A673 (cell line): ENCODE measurements at regions not wholly inside any gene's neighbourhood (a gene's known extent, or its start where the extent isn't known, plus 50 kb on each side); places are given as distances from the start of the nearest gene placed in this dataset.

Source experiments
- BruUV-seq: library from RNA; stranded (reverse); fragments of 400-500 nt; replicated peaks from 2 replicates; lab custom pipeline; 2021; lab: Mats Ljungman, UMichigan
- CTCF ChIA-PET: fragments of 300-600 bp; sonication (Branson Sonifier 250); formaldehyde crosslinking; loops from one replicate; lab custom pipeline; 2022; ENCODE audit warnings: antibody characterized with exemption; lab: Charles Lee
- POLR2A ChIA-PET: fragments of 300-600 bp; sonication (Branson Sonifier 250); formaldehyde crosslinking; loops from one replicate; lab custom pipeline; 2022; ENCODE audit warnings: antibody characterized with exemption; ENCODE audit not compliant: low non-redundant PET; lab: Charles Lee
- DNase-seq: peaks from one replicate; pipeline ENCODE4 v3.0.0-alpha.2; 2015; ENCODE audit warnings: low spot score
- H3K27ac ChIP-seq: fragments of 200-600 bp; sonication (generic); 2 replicates; pipeline ENCODE4 v1.5.1; 2016; ENCODE audit warnings: mixed run types, low read depth, mild to moderate bottlenecking, mixed read lengths, antibody characterized with exemption, low read length; ENCODE audit not compliant: poor library complexity, severe bottlenecking
- H3K27me3 ChIP-seq: fragments of 200-600 bp; sonication (generic); replicated peaks from 2 replicates; pipeline ENCODE4 v1.6.1; 2017; ENCODE audit warnings: mixed run types, low read depth, mild to moderate bottlenecking, mixed read lengths, antibody characterized with exemption, low read length; ENCODE audit not compliant: insufficient read depth, poor library complexity
- H3K36me3 ChIP-seq: fragments of 200-600 bp; sonication (generic); 2 replicates; pipeline ENCODE4 v1.6.1; 2016; ENCODE audit warnings: mixed run types, mild to moderate bottlenecking, mixed read lengths, antibody characterized with exemption, low read length; ENCODE audit not compliant: insufficient read depth, poor library complexity, severe bottlenecking
- H3K4me1 ChIP-seq: fragments of 200-600 bp; sonication (generic); 2 replicates; pipeline ENCODE4 v1.6.1; 2017; ENCODE audit warnings: mixed run types, mild to moderate bottlenecking, mixed read lengths, antibody characterized with exemption, low read length; ENCODE audit not compliant: insufficient read depth, poor library complexity, severe bottlenecking
- H3K4me3 ChIP-seq: fragments of 200-600 bp; sonication (generic); 2 replicates; pipeline ENCODE4 v1.5.1; 2016; ENCODE audit warnings: low read depth, mixed run types, mild to moderate bottlenecking, mixed read lengths, low read length; ENCODE audit not compliant: poor library complexity, severe bottlenecking
- H3K9me3 ChIP-seq: fragments of 200-600 bp; sonication (generic); 2 replicates; pipeline ENCODE4 v1.6.1; 2016; ENCODE audit warnings: mixed run types, low read depth, mild to moderate bottlenecking, mixed read lengths, antibody characterized with exemption, low read length; ENCODE audit not compliant: poor library complexity, severe bottlenecking
- EZH2 ChIP-seq: fragments of 200-600 bp; sonication (generic); IDR thresholded peaks from 2 replicates; pipeline ENCODE4 v1.6.1; 2017; ENCODE audit warnings: borderline replicate concordance, low read depth, mild to moderate bottlenecking, mixed read lengths, antibody characterized with exemption, low read length; ENCODE audit not compliant: poor library complexity, severe bottlenecking
- intact Hi-C: fragments of 100-400 bp; cut with micrococcal nuclease; formaldehyde crosslinking; loops from one replicate; pipeline ENCODE4 v1.10.0; 2022; ENCODE audit not compliant: unreplicated experiment
- TF ChIP-seq, protein P1 (sequence below): fragments of 300-800, 200-600 bp; sonication (generic); conservative IDR thresholded peaks from 2 replicates; pipeline ENCODE4 v1.5.1; 2017; ENCODE audit warnings: low read depth, mild to moderate bottlenecking, antibody characterized with exemption, low read length, moderate library complexity, mixed read lengths

DNA sequence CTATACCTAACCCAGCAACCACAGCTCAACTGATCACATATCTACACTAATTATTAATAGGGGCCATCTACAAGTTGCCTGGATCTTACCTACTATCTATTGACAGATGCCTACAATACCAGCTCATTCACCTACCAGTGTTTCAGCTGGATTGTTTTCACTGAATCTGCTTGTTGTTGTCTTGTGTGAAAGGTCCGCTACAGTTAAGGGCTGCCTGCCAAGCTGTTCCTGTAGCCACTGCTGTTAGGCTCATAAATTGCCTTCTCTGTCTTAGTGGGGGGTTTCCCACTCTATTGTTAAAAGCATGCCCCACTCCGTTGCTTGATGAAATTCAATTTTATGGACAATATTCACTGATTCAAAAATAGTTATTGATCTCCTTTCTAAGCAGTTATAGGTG lies 199.7 kb upstream of the TMPRSS15 start:
- intact Hi-C loops, result no loop called here
- BruUV-seq, result no TSS peak
- POLR2A ChIA-PET, result no interaction called here
- Histone ChIP-seq H3K4me1 (no peaks in the 10 kb centered on the region), H3K4me3 (no peak overlapping the region), H3K27ac (no peak overlapping the region), H3K9me3 (no peaks in the 10 kb centered on the region), H3K27me3 (no peaks in the 10 kb centered on the region), H3K36me3 (no peaks in the 10 kb centered on the region)
- CTCF ChIA-PET, result no interaction called here
- TF ChIP-seq EZH2, result no peak
- TF ChIP-seq, protein P1, sequence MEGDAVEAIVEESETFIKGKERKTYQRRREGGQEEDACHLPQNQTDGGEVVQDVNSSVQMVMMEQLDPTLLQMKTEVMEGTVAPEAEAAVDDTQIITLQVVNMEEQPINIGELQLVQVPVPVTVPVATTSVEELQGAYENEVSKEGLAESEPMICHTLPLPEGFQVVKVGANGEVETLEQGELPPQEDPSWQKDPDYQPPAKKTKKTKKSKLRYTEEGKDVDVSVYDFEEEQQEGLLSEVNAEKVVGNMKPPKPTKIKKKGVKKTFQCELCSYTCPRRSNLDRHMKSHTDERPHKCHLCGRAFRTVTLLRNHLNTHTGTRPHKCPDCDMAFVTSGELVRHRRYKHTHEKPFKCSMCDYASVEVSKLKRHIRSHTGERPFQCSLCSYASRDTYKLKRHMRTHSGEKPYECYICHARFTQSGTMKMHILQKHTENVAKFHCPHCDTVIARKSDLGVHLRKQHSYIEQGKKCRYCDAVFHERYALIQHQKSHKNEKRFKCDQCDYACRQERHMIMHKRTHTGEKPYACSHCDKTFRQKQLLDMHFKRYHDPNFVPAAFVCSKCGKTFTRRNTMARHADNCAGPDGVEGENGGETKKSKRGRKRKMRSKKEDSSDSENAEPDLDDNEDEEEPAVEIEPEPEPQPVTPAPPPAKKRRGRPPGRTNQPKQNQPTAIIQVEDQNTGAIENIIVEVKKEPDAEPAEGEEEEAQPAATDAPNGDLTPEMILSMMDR, result no peak
- no peak for DNase-seq

DNA sequence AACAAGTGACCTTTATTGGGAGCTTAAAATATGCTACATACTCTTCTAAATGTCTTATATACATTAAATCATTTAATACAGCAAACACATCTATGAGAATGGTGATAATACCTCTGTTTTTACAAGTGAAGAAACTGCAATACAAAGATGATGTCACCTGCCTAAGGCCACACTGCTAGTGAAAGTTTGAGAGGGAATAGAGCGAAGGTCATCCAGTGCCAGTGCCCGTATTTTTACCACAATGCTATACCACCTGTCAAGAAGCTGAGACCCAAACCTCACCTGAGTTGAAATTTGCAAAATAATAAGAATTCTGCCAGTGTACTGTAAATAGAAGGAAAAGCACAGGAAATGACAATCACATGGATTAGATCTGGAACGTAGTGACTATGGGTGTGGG lies 200.4 kb upstream of the TMPRSS15 start:
- no TSS peak for BruUV-seq
- H3K27ac ChIP-seq, result no peak overlapping the region
- H3K4me3 ChIP-seq, result no peak overlapping the region
- H3K9me3 ChIP-seq, result no peaks in the 10 kb centered on the region
- no peaks in the 10 kb centered on the region for H3K27me3 ChIP-seq
- no peaks in the 10 kb centered on the region for H3K36me3 ChIP-seq
- ChIA-PET POLR2A (no interaction called here), CTCF (no interaction called here)
- intact Hi-C loops, result no loop called here
- TF ChIP-seq EZH2, result no peak
- TF ChIP-seq, protein P1, result no peak
- no peak for DNase-seq
- H3K4me1 ChIP-seq, result no peaks in the 10 kb centered on the region

DNA sequence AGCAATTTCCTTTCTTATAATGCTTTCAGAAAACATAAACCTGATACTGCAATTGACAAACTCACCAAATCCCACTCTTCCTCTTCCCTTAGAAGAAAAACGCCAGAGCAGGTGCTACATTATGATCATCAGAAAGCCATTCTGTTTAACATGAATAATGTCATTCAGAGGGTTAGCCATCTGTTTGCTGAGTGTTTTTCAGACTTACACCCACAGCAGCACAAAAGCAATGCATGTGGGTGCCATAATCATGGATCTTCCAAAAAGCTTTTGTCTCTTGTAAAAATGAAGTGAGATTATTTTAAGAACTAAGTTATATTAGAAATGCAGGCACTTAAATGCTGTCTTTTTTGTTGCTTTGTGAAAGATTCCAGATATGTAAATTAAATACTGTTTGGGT lies 204.6 kb upstream of the TMPRSS15 start:
- CTCF ChIA-PET, result no interaction called here
- no peak overlapping the region for H3K27ac ChIP-seq
- intact Hi-C loops, result no loop called here
- H3K9me3 ChIP-seq, result no peaks in the 10 kb centered on the region
- no peaks in the 10 kb centered on the region for H3K27me3 ChIP-seq
- H3K36me3 ChIP-seq, result no peaks in the 10 kb centered on the region
- DNase-seq, result no peak
- no TSS peak for BruUV-seq
- no peak for TF ChIP-seq EZH2
- TF ChIP-seq, protein P1, result no peak
- no peaks in the 10 kb centered on the region for H3K4me1 ChIP-seq
- no peak overlapping the region for H3K4me3 ChIP-seq
- POLR2A ChIA-PET, result no interaction called here
